HEK293T (cell line): ENCODE measurements at regions not wholly inside any gene's neighbourhood (a gene's known extent, or its start where the extent isn't known, plus 50 kb on each side); places are given as distances from the start of the nearest gene placed in this dataset.

Experiments
- CTCF ChIA-PET: fragments of 350-600 bp; formaldehyde crosslinking; extraction: SDS; loops from one replicate; lab custom pipeline; 2021; ENCODE audit warnings: antibody characterized with exemption, inconsistent platforms; lab: Yijun Ruan, JAX
- POLR2A ChIA-PET: fragments of 350-600 bp; formaldehyde crosslinking; extraction: SDS; loops from one replicate; lab custom pipeline; 2020; ENCODE audit warnings: antibody characterized with exemption, inconsistent platforms; lab: Yijun Ruan, JAX
- DNase-seq: peaks from one replicate; pipeline ENCODE4 v3.0.0; 2012; ENCODE audit warnings: mixed read lengths; ENCODE audit errors: extremely low spot score
- ARNT ChIP-seq: fragments of 450-650 bp; IDR thresholded peaks from 2 replicates; pipeline ENCODE4 v1.6.1; 2017; ENCODE audit warnings: mild to moderate bottlenecking
- BHLHE40 ChIP-seq: fragments of 450-650 bp; IDR thresholded peaks from 2 replicates; pipeline ENCODE4 v1.6.1; 2016; ENCODE audit warnings: mild to moderate bottlenecking, moderate library complexity, borderline replicate concordance
- CTBP1 ChIP-seq: fragments of 450-650 bp; IDR thresholded peaks from 2 replicates; pipeline ENCODE4 v1.6.1; 2016; ENCODE audit warnings: borderline replicate concordance
- ELF4 ChIP-seq: fragments of 450-650 bp; IDR thresholded peaks from 2 replicates; pipeline ENCODE4 v1.6.1; 2017; ENCODE audit warnings: antibody characterized with exemption
- FOXA1 ChIP-seq: fragments of 450-650 bp; IDR thresholded peaks from 2 replicates; pipeline ENCODE4 v1.6.1; 2016; ENCODE audit warnings: mild to moderate bottlenecking
- FOXK2 ChIP-seq: fragments of 450-650 bp; IDR thresholded peaks from 2 replicates; pipeline ENCODE4 v1.6.1; 2016; ENCODE audit warnings: mild to moderate bottlenecking
- FOXM1 ChIP-seq: fragments of 450-650 bp; IDR thresholded peaks from 2 replicates; pipeline ENCODE4 v1.6.1; 2017; ENCODE audit warnings: mild to moderate bottlenecking, borderline replicate concordance
- HDGF ChIP-seq: fragments of 450-650 bp; IDR thresholded peaks from 2 replicates; pipeline ENCODE4 v1.6.1; 2017; ENCODE audit warnings: antibody characterized with exemption, borderline replicate concordance
- L3MBTL2 ChIP-seq: fragments of 450-650 bp; conservative IDR thresholded peaks from 2 replicates; pipeline ENCODE4 v1.6.1; 2016; ENCODE audit warnings: mild to moderate bottlenecking
- LEF1 ChIP-seq: fragments of 450-650 bp; IDR thresholded peaks from 2 replicates; pipeline ENCODE4 v1.6.1; 2017; ENCODE audit warnings: mild to moderate bottlenecking, borderline replicate concordance
- NFRKB ChIP-seq: fragments of 450-650 bp; IDR thresholded peaks from 2 replicates; pipeline ENCODE4 v1.6.1; 2016; ENCODE audit warnings: mild to moderate bottlenecking, moderate library complexity
- SP1 ChIP-seq: fragments of 450-650 bp; IDR thresholded peaks from 2 replicates; pipeline ENCODE4 v1.6.1; 2017
- SUZ12 ChIP-seq: fragments of 450-650 bp; IDR thresholded peaks from 2 replicates; pipeline ENCODE4 v1.6.1; 2016; ENCODE audit warnings: mild to moderate bottlenecking
- TARDBP ChIP-seq: fragments of 450-650 bp; IDR thresholded peaks from 2 replicates; pipeline ENCODE4 v1.6.1; 2016
- ZNF384 ChIP-seq: fragments of 450-650 bp; IDR thresholded peaks from 2 replicates; pipeline ENCODE4 v1.6.1; 2016
- TF ChIP-seq, protein P1 (sequence below): fragments of 450-650 bp; IDR thresholded peaks from 2 replicates; pipeline ENCODE4 v1.6.1; 2016

DNA sequence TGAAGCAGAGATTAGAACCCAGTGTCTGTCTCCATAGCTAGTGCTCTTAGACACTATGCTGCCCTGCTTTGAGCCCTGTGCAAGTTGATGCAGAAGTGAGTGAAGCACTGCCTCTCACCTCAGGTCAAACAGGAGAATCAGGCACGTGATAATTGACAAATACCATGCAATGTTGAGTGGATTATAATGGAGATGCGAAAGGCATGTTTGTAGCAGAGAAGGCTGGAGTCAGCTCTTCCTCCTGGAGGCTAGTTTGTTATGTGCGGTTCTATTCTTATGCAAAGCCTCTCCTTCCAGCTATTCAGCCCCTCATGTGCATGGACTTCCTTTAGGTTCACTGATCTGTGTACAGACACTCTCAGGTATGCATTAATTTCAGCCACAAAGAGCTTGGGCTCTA lies 108.5 kb downstream of the MANEA start:
- TF ChIP-seq ARNT (no peak), TARDBP (no peak), SP1 (no peak), FOXA1 (no peak), HDGF (no peak), FOXK2 (no peak), BHLHE40 (no peak), ZNF384 (no peak), SUZ12 (no peak), L3MBTL2 (no peak), NFRKB (no peak)
- TF ChIP-seq, protein P1, sequence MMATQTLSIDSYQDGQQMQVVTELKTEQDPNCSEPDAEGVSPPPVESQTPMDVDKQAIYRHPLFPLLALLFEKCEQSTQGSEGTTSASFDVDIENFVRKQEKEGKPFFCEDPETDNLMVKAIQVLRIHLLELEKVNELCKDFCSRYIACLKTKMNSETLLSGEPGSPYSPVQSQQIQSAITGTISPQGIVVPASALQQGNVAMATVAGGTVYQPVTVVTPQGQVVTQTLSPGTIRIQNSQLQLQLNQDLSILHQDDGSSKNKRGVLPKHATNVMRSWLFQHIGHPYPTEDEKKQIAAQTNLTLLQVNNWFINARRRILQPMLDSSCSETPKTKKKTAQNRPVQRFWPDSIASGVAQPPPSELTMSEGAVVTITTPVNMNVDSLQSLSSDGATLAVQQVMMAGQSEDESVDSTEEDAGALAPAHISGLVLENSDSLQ, result no peak
- ChIA-PET POLR2A (no interaction called here), CTCF (no interaction called here)
- DNase-seq, result no peak

DNA sequence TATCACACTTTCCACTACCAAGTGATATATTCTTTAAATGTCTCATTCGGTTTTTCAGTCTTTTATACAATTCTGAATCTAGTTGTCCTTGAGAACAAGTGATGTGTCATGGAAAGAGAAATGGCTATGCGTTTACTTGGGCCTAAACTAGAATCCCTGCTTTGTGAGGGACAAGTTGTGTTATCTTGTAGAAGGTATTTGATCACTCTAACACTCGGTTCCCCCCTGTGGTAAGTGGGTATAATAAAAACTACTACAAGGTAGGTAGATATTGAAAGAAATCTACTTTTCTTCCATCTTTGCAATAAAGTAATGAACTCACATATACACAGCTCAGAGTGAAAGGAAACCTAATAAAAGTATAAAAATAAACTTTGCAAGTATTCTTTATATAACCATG lies 108.9 kb downstream of the MANEA start:
- ChIA-PET POLR2A (no interaction called here), CTCF (no interaction called here)
- TF ChIP-seq LEF1 (no peak), ELF4 (no peak), SUZ12 (no peak), HDGF (no peak), FOXM1 (no peak), FOXK2 (no peak)
- DNase-seq, result no peak

DNA sequence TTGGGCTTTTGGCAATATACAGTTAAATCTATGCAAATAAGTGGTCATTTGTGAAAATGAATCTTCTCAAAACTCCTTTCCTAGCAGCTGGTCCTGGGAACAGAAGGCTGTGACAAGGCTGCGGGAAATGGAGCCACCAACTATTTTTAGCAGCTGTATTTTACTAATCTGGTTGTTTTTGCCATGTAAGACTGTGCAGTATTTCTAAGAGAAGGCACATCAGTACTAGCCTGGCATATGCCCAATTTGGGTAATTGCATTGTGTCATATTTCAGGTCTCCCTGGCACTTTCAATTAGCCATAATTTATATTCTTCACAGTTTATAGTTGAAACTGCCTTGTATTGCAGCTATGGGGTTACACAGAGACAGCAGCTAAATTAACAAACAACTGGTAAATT lies 109.6 kb downstream of the MANEA start:
- CTCF ChIA-PET, result no interaction called here
- TF ChIP-seq FOXK2, result no peak
- TF ChIP-seq HDGF, result no peak
- TF ChIP-seq LEF1, result no peak
- TF ChIP-seq, protein P1, result no peak
- no peak for TF ChIP-seq FOXM1
- no peak for TF ChIP-seq L3MBTL2
- TF ChIP-seq TARDBP, result no peak
- TF ChIP-seq BHLHE40, result no peak
- no peak for TF ChIP-seq NFRKB
- TF ChIP-seq CTBP1, result no peak
- no peak for TF ChIP-seq ELF4
- no peak for TF ChIP-seq SUZ12
- no peak for TF ChIP-seq SP1
- no peak for TF ChIP-seq FOXA1
- no peak for TF ChIP-seq ARNT
- DNase-seq, result no peak
- POLR2A ChIA-PET, result no interaction called here

DNA sequence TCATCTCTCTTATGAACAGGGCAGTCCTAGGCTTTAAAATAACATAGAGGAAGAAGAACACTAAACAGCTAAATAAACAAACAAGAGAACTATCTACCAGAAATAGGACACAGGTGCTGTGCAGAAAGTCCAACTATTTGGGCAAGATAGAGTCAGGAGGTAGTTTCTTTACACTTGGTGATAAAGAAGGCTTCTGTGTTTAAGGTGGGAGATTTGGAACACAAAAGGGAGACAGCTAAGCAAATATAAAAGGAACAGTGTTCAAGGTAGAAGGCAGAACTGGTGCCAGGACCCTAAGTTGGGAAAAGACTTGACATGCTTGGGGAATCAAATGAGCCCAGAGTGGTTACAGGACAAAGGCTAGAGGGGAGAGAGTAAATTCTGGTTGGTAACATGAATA lies 110.5 kb downstream of the MANEA start:
- no peak for TF ChIP-seq FOXK2
- TF ChIP-seq FOXA1, result no peak
- TF ChIP-seq SP1, result no peak
- TF ChIP-seq CTBP1, result no peak
- TF ChIP-seq SUZ12, result no peak
- no peak for TF ChIP-seq NFRKB
- TF ChIP-seq L3MBTL2, result no peak
- no peak for TF ChIP-seq ELF4
- TF ChIP-seq BHLHE40, result no peak
- TF ChIP-seq, protein P1, result no peak
- TF ChIP-seq HDGF, result no peak
- TF ChIP-seq ZNF384, result no peak
- TF ChIP-seq TARDBP, result no peak
- no peak for TF ChIP-seq FOXM1
- TF ChIP-seq ARNT, result no peak
- no peak for TF ChIP-seq LEF1
- CTCF ChIA-PET, result no interaction called here
- no peak for DNase-seq
- POLR2A ChIA-PET, result no interaction called here

DNA sequence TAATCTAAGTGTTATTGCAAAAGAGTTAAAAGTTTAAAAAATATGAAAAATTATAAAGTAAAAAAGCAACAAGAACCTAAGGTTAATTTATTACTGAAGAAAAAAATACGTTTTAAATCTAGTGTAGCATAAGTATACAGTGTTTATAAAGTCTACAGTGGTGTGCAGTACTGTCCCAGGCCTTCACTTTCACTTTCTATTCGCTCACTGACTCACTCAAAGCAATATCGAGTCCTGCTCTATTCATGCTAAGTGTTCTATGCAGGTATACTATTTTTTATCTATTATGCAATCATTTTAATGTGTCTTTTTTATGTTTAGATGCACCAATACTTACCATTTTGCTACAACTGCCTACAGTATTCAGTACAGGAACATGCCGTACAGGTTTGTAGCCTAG lies 113.0 kb downstream of the MANEA start:
- no peak for DNase-seq
- TF ChIP-seq SP1 (no peak), ARNT (no peak), ELF4 (no peak), FOXK2 (no peak), HDGF (no peak), BHLHE40 (no peak), LEF1 (no peak)
- TF ChIP-seq, protein P1, result no peak
- CTCF ChIA-PET, result no interaction called here
- POLR2A ChIA-PET, result no interaction called here

DNA sequence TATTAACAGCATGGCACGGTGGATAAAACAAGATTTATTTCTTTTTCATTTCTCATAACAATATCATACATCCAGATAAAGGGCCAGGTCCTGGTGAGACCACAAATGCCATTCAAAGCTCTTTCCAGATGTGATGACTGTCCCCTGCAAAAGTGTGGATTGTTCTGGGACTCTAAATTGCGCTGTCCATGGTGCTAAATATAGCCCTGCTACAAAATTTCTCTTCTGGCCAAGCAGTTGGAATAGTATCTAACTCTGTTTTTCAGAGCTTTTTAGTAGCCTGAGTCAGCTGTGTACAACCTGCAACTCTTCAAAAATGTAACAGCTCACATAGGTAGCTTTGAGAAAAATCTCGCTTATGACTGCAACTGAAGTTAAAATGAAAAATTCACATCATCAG lies 115.8 kb downstream of the MANEA start:
- POLR2A ChIA-PET, result no interaction called here
- no peak for DNase-seq
- CTCF ChIA-PET, result no interaction called here
- TF ChIP-seq ZNF384, result no peak
- TF ChIP-seq LEF1, result no peak
- no peak for TF ChIP-seq ELF4
